ENCODE measurements at regions not wholly inside any gene's neighbourhood (a gene's known extent, or its start where the extent isn't known, plus 50 kb on each side); places are given as distances from the start of the nearest gene placed in this dataset.

DNA sequence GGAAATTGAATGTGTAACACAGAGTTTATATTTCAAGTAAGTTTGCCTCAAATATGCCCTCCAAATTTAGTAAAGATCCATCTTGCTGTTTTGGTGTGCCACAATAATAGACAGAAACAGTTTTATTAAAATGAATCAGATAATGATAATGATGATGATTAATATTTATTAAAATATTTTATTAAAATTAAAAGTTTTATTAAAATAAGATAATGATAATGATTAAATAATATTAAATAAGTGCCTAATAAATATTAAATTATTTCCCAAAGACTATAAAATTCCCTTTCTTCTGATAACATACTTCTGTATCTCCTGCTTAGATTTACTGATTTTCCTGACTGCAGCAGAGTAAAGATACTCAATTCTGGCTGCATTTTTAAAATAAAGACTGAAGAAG is 134.5 kb downstream of the PRDM13 start:
- TF ChIP-seq TAF1 (IDR thresholded peaks at IDR 0.05; ENCODE audit: borderline replicate concordance, low read depth, low read length) (no peak), POLR2AphosphoS5 (IDR thresholded peaks at IDR 0.05; ENCODE audit: low read depth, low read length) (no peak)
